Sigmoid colon (tissue), 6 donors: ENCODE measurements at regions not wholly inside any gene's neighbourhood (a gene's known extent, or its start where the extent isn't known, plus 50 kb on each side); places are given as distances from the start of the nearest gene placed in this dataset.

ENCODE experiments used
- DNase-seq: peaks from one replicate; pipeline ENCODE4 v3.0.0-alpha.2; 2019
- H3K27ac ChIP-seq, 4 donors: fragments of 200-600 bp; sonication (generic); one replicate each; pipeline ENCODE4 v1.5.1; 2016 to 2019; ENCODE audit warnings: mild to moderate bottlenecking in 1 of 4
- H3K27me3 ChIP-seq, 3 donors: fragments of 200-600 bp; sonication (generic); one replicate each; pipeline ENCODE4 v1.5.1; 2019; ENCODE audit warnings: mild to moderate bottlenecking in 1 of 3
- H3K36me3 ChIP-seq, 4 donors: fragments of 200-600 bp; sonication (generic); one replicate each; pipeline ENCODE4 v1.5.1; 2016 to 2019
- H3K4me1 ChIP-seq, 4 donors: fragments of 200-600 bp; sonication (generic); one replicate each; pipeline ENCODE4 v1.5.1; 2017 to 2019
- H3K4me3 ChIP-seq, 4 donors: fragments of 200-600 bp; sonication (generic); one replicate each; pipeline ENCODE4 v1.5.1; 2017 to 2019; ENCODE audit warnings: mild to moderate bottlenecking in 2 of 4, moderate library complexity in 1 of 4
- H3K9me3 ChIP-seq, 4 donors: fragments of 200-600 bp in 3 of 4; sonication (generic) in 3 of 4; one replicate each; pipeline versions ENCODE4 v1.5.1 to v1.6.1; 2013 to 2019
- EP300 ChIP-seq, 4 donors: sonication (generic); formaldehyde crosslinking; IDR thresholded peaks; one replicate each; pipeline ENCODE4 v1.6.1; 2017; ENCODE audit warnings: antibody characterized with exemption in 4 of 4
- POLR2A ChIP-seq, 2 donors: fragments of 450-650 bp; IDR thresholded peaks; one replicate each; pipeline ENCODE4 v1.6.1; 2016; ENCODE audit warnings: antibody characterized with exemption in 2 of 2, mild to moderate bottlenecking in 2 of 2, moderate library complexity in 2 of 2
- POLR2AphosphoS5 ChIP-seq, 4 donors: sonication (generic); formaldehyde crosslinking; IDR thresholded peaks; one replicate each; pipeline ENCODE4 v1.6.1; 2017; ENCODE audit warnings: antibody characterized with exemption in 4 of 4
- WGBS, 2 donors: extraction: QIAGEN DNeasy Blood & Tissue Kit; methylation state at CpG; one replicate each; pipeline ENCODE4 v1.1.7; 2013; 5-methylcytosine and 5-hydroxymethylcytosine counted together
- intact Hi-C: fragments of 100-400 bp; cut with DNase I; formaldehyde crosslinking; loops from one replicate; pipeline ENCODE4 v1.15.1; 2023
- TF ChIP-seq, protein P1 (sequence below), 4 experiments: fragments of 450-650 bp in 3 of 4; fragments of 200-600 bp in 1 of 4; IDR thresholded peaks; one replicate each; pipeline ENCODE4 v1.5.1; 2016 to 2019; ENCODE audit warnings: antibody characterized with exemption in 4 of 4, mild to moderate bottlenecking in 3 of 4, moderate library complexity in 2 of 4
- donor health status: healthy with polysubstance abuse.
- donor health status: healthy.

DNA sequence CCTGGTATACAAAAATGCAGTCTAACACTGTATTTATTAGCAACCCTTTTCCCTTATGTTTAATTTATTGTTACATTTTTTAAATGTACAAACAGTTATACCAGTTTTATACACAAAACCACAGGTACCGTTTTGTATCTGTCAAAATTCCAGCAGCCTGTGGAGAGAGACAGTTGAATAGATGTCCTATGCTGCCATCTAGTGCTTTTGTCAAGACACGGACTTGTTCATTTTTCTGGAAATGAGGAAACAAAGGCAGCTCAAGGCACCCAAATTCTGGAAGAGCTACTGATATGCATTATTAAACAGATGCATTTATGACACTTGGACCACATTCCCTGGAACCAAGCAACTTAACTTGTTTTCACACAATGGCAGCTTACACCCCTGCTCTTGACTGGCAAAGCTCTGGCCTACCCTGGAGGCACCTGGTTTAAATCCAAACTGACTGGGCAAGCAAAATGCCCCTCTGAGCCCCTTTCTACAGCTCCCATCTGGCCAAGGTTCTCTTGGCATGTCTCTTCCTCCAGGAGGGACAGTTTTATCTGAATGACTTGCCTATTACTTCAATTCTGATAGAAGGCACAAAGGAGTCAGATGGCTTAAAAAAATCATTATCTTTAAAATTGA lies 286.9 kb upstream of the PRKD1 start:
- Histone ChIP-seq H3K27ac (no peak overlapping the region), H3K36me3 (no peaks in the 10 kb centered on the region), H3K4me1 (peaks cover 0 to 7% (median 0%) of the 10 kb centered on the region in 4 donors), H3K4me3 (no peak overlapping the region), H3K27me3 (no peaks in the 10 kb centered on the region), H3K9me3 (no peaks in the 10 kb centered on the region)
- intact Hi-C loops: loop anchor here (5.0 to 10.0 kb wide), 2 partner anchors 662 to 1460 kb away; no protein-coding TSS in a partner anchor
- no peak for DNase-seq
- WGBS, 2 donors: 1 to 2% methylated on average over 2 of the region's 2 CpGs
- TF ChIP-seq EP300 (IDR thresholded peaks at IDR 0.05) (no peak), POLR2A (IDR thresholded peaks at IDR 0.05) (no peak), POLR2AphosphoS5 (IDR thresholded peaks at IDR 0.05) (no peak)
- TF ChIP-seq, protein P1, sequence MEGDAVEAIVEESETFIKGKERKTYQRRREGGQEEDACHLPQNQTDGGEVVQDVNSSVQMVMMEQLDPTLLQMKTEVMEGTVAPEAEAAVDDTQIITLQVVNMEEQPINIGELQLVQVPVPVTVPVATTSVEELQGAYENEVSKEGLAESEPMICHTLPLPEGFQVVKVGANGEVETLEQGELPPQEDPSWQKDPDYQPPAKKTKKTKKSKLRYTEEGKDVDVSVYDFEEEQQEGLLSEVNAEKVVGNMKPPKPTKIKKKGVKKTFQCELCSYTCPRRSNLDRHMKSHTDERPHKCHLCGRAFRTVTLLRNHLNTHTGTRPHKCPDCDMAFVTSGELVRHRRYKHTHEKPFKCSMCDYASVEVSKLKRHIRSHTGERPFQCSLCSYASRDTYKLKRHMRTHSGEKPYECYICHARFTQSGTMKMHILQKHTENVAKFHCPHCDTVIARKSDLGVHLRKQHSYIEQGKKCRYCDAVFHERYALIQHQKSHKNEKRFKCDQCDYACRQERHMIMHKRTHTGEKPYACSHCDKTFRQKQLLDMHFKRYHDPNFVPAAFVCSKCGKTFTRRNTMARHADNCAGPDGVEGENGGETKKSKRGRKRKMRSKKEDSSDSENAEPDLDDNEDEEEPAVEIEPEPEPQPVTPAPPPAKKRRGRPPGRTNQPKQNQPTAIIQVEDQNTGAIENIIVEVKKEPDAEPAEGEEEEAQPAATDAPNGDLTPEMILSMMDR (IDR thresholded peaks at IDR 0.05): peak; percentile 25 to 55 (median 40)

DNA sequence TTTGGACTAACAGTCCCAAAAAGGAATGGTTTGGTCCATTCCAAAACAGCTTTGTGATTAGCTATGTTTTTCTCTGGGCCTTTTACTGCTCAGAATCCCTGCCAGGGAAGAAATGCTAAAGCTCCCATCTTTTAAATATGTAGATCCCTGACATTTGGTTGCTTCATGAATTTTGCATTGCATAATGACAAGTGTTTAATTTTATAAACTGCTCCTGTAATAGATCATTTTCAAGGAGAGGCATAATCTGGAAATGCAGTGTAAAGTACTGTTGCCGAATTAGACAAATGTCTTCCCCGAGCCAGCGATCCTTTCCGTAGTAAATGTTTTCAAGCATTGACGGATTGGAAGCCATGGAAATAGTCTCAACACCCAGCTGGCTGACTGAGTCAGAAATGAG lies 291.3 kb upstream of the PRKD1 start:
- Histone ChIP-seq H3K4me3 (no peak overlapping the region), H3K27ac (peak overlapping the region in 1 of 4 donors; percentile 54), H3K36me3 (no peaks in the 10 kb centered on the region), H3K9me3 (no peaks in the 10 kb centered on the region), H3K27me3 (no peaks in the 10 kb centered on the region), H3K4me1 (peaks cover 0 to 36% (median 30%) of the 10 kb centered on the region in 4 donors)
- TF ChIP-seq, protein P1 (IDR thresholded peaks at IDR 0.05): no peak
- TF ChIP-seq POLR2A (IDR thresholded peaks at IDR 0.05): no peak
- TF ChIP-seq POLR2AphosphoS5 (IDR thresholded peaks at IDR 0.05): no peak
- no peak for TF ChIP-seq EP300 (IDR thresholded peaks at IDR 0.05)
- intact Hi-C loops: loop anchor here (10.0 kb wide), 1 partner anchor 1464 kb away; no protein-coding TSS in a partner anchor
- DNase-seq: no peak
- 91 to 93% methylated on average over 5 of the region's 5 CpGs for WGBS, 2 donors

DNA sequence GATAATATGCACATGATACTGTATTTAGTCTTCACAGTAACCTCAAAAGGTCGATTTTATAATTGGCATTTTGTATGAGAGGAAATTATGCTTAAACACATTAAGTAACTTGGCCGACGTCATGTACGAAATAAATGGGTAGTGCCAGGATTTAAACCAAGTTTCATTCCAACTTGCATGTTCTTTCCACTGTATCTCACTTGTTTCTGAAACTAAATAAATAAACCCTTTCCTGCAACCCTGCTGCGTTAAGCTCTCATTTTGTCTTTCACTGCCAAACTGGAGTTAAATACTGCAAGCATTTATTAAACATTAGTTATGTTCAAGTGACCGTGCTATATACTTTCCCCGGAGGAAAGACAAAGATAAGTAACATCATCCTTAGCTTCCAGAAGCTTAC lies 293.9 kb upstream of the PRKD1 start:
- Histone ChIP-seq H3K4me1 (peaks cover 0 to 58% (median 46%) of the 10 kb centered on the region in 4 donors), H3K27ac (peak overlapping the region; percentile 4 to 76 (median 39)), H3K27me3 (no peaks in the 10 kb centered on the region), H3K4me3 (no peak overlapping the region), H3K9me3 (no peaks in the 10 kb centered on the region), H3K36me3 (no peaks in the 10 kb centered on the region)
- TF ChIP-seq POLR2A (IDR thresholded peaks at IDR 0.05) (no peak), POLR2AphosphoS5 (IDR thresholded peaks at IDR 0.05) (no peak), EP300 (IDR thresholded peaks at IDR 0.05) (no peak)
- TF ChIP-seq, protein P1 (IDR thresholded peaks at IDR 0.05): no peak
- intact Hi-C loops: no loop called here
- WGBS, 2 donors: 52 to 67% methylated on average over 7 of the region's 7 CpGs
- DNase-seq: no peak

DNA sequence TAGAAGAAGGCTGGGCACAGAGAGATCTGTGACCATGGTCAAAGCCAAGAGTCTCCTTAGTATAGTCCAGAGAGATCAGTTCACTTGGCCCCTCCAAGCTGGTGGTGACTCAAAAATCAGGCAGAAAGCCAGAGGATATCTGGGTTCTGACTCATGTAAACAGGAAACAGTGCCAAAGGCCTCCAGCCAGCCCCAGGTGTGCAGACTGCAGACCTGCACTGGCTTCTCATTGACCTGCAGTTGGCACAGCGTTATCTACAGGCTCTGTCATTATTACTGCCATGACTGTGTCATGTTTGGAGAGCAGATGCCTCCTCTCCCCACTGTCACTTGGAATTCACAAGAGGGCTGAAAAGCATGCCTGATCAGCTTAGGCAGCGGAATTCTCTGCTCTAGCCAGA lies 295.7 kb upstream of the PRKD1 start:
- Histone ChIP-seq H3K27me3 (no peaks in the 10 kb centered on the region), H3K27ac (peak overlapping the region; percentile 37 to 76 (median 66)), H3K9me3 (no peaks in the 10 kb centered on the region), H3K4me3 (no peak overlapping the region), H3K36me3 (no peaks in the 10 kb centered on the region), H3K4me1 (peaks cover 0 to 77% (median 59%) of the 10 kb centered on the region in 4 donors)
- peak; percentile 80 for DNase-seq
- WGBS, 2 donors: 8 to 49% methylated on average over 2 of the region's 2 CpGs
- TF ChIP-seq, protein P1 (IDR thresholded peaks at IDR 0.05): no peak
- TF ChIP-seq POLR2AphosphoS5 (IDR thresholded peaks at IDR 0.05): peak in 3 of 4 donors; percentile 43 to 60 (median 56)
- intact Hi-C loops: no loop called here
